ENCODE measurements at regions not wholly inside any gene's neighbourhood (a gene's known extent, or its start where the extent isn't known, plus 50 kb on each side); places are given as distances from the start of the nearest gene placed in this dataset.
"Not testable (repeated sequence)": the region's sequence is repeated elsewhere in the genome, so short reads cannot be mapped to it uniquely, and the experiment has no call there.

DNA sequence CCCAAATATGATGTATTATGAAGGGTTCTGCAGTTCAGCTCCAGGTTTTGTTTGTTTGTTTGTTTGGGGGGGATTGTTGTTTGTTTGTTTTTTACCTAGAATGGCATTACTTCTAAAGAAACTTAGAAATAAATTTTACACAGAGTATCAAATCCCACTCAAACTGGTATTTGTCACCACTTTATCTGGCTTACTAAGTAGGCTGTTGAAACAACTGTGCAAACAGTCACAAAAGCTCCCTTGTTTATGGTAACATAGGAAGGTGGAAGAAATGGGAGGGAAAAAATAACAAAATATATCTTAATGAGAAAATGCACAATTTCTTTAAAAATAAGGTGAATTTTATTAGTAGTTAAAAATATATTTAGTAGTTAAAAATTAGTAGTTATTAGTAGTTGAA is 108.3 kb upstream of the ANO5 start:
- Histone ChIP-seq H3K27ac (ENCODE audit: low read depth in 1 of 2, low read length in 1 of 2) (no peak overlapping the region), H3K9me3 (ENCODE audit: control insufficient read depth in 2 of 2, insufficient read depth in 1 of 2, low read length in 1 of 2) (no peaks in the 10 kb centered on the region), H3K4me1 (ENCODE audit: control insufficient read depth in 2 of 2, insufficient read depth in 2 of 2, low read length in 2 of 2) (no peaks in the 10 kb centered on the region), H3K36me3 (ENCODE audit: control insufficient read depth in 2 of 2, insufficient read depth in 2 of 2, low read length in 1 of 2) (no peaks in the 10 kb centered on the region), H3K4me3 (ENCODE audit: low read length in 2 of 2) (no peak overlapping the region), H3K27me3 (ENCODE audit: control insufficient read depth in 2 of 2, insufficient read depth in 1 of 2, low read length in 1 of 2) (no peaks in the 10 kb centered on the region)
- DNase-seq (ENCODE audit: low read depth in 6 of 9, low spot score in 9 of 9) = no peak

DNA sequence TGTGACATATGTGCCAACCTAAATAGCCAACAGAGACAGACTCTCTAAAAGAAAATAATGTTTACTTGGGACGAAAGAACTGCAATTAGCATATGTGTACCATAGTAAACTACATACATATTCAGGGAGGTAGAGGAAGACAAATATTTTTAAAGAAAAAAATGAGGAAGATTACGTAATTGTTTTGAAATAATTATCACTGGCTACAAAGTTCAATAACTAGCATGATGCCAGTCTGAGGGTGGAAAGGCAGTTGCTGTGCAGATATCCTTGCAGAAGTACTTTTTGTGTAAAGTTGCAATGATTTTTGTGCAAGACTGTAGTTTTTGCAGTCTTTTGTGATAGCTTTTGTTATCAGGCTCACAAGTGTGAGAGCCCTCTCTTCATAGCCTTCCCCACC is 103.3 kb upstream of the ANO5 start:
- Histone ChIP-seq H3K27ac (ENCODE audit: low read depth in 1 of 2, low read length in 1 of 2) (no peak overlapping the region), H3K27me3 (ENCODE audit: control insufficient read depth in 2 of 2, insufficient read depth in 1 of 2, low read length in 1 of 2) (no peaks in the 10 kb centered on the region), H3K36me3 (ENCODE audit: control insufficient read depth in 2 of 2, insufficient read depth in 2 of 2, low read length in 1 of 2) (no peaks in the 10 kb centered on the region), H3K9me3 (ENCODE audit: control insufficient read depth in 2 of 2, insufficient read depth in 1 of 2, low read length in 1 of 2) (no peaks in the 10 kb centered on the region), H3K4me3 (ENCODE audit: low read length in 2 of 2) (no peak overlapping the region), H3K4me1 (ENCODE audit: control insufficient read depth in 2 of 2, insufficient read depth in 2 of 2, low read length in 2 of 2) (no peaks in the 10 kb centered on the region)
- 89% methylated on average over 2 of the region's 2 CpGs for WGBS
- no peak for DNase-seq (ENCODE audit: low read depth in 6 of 9, low spot score in 9 of 9)

DNA sequence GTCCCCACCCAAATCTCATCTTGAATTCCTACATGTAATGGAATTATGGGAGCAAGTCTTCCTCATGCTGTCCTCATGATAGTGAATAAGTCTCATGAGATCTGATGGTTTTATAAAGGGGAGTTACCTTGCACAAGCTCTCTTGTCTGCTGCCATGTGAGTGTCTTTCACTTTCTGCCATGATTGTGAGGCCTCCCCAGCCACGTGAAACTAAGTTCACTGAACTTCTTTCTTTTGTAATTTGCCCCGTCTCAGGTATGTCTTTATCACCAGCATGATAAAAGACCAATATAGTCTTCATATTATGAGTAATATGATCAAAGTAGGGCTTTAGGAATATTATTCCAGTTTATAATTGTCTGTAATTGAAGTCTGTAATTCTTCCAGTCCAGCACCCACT is 86.3 kb upstream of the ANO5 start:
- Histone ChIP-seq H3K27me3 (ENCODE audit: control insufficient read depth in 2 of 2, insufficient read depth in 1 of 2, low read length in 1 of 2) (no peaks in the 10 kb centered on the region), H3K27ac (ENCODE audit: low read depth in 1 of 2, low read length in 1 of 2) (no peak overlapping the region), H3K9me3 (ENCODE audit: control insufficient read depth in 2 of 2, insufficient read depth in 1 of 2, low read length in 1 of 2) (no peaks in the 10 kb centered on the region), H3K36me3 (ENCODE audit: control insufficient read depth in 2 of 2, insufficient read depth in 2 of 2, low read length in 1 of 2) (no peaks in the 10 kb centered on the region), H3K4me1 (ENCODE audit: control insufficient read depth in 2 of 2, insufficient read depth in 2 of 2, low read length in 2 of 2) (no peaks in the 10 kb centered on the region), H3K4me3 (ENCODE audit: low read length in 2 of 2) (no peak overlapping the region)
- 70% methylated on average over 2 of the region's 2 CpGs for WGBS
- no peak for DNase-seq (ENCODE audit: low read depth in 6 of 9, low spot score in 9 of 9)

DNA sequence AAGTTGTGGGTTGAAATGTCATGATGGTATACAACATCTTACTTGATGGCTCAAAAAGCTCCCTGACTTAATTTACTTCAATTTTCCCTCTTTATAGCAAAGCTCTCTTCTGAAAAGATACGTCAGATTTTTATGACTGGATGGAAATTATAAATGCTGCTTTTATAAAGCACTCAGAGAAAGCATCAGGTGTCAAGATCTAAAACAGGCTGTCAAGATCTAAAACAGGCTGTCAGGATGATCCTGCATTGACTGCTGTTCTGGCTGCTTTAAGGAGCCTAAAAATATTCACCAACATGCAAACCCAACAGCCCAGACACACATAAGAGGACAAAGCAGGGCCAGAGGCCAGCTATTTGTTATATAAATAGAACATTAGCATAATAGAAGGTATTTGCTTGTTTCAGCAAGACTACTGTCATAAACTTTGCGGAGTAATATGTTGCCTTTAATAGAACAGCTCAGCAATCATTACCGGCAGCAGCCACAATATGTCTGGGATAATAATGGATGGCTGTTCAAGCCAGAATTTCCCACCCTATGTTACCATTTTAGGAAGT is 77.3 kb upstream of the ANO5 start:
- DNase-seq (ENCODE audit: low read depth in 6 of 9, low spot score in 9 of 9) = no peak
- H3K27me3 ChIP-seq (ENCODE audit: control insufficient read depth in 2 of 2, insufficient read depth in 1 of 2, low read length in 1 of 2) = no peaks in the 10 kb centered on the region
- H3K4me3 ChIP-seq (ENCODE audit: low read length in 2 of 2) = no peak overlapping the region
- H3K4me1 ChIP-seq (ENCODE audit: control insufficient read depth in 2 of 2, insufficient read depth in 2 of 2, low read length in 2 of 2) = no peaks in the 10 kb centered on the region
- WGBS = 89% methylated on average over 3 of the region's 3 CpGs
- no peaks in the 10 kb centered on the region for H3K9me3 ChIP-seq (ENCODE audit: control insufficient read depth in 2 of 2, insufficient read depth in 1 of 2, low read length in 1 of 2)
- H3K36me3 ChIP-seq (ENCODE audit: control insufficient read depth in 2 of 2, insufficient read depth in 2 of 2, low read length in 1 of 2) = no peaks in the 10 kb centered on the region
- H3K27ac ChIP-seq (ENCODE audit: low read depth in 1 of 2, low read length in 1 of 2) = no peak overlapping the region

DNA sequence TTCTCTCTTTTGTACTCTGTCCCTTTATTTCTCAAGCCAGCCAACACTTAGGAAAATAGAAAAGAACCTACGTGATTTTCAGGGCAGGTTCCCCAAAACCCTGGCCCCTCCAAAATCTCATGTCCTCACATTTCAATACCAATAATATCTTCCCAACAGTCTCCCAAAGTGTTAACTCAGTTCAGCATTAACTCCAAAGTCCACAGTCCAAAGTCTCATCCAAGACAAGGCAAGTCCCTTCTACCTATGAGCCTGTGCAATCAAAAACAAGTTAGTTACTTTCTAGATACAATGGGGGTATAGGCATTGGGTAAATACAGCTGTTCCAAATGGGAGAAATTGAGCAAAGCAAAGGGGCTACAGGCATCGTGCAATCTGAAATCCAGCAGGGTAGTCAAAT is 64.9 kb upstream of the ANO5 start:
- not testable (repeated sequence) for H3K36me3 ChIP-seq (ENCODE audit: control insufficient read depth in 2 of 2, insufficient read depth in 2 of 2, low read length in 1 of 2); H3K4me1 ChIP-seq (ENCODE audit: control insufficient read depth in 2 of 2, insufficient read depth in 2 of 2, low read length in 2 of 2); H3K27me3 ChIP-seq (ENCODE audit: control insufficient read depth in 2 of 2, insufficient read depth in 1 of 2, low read length in 1 of 2); H3K4me3 ChIP-seq (ENCODE audit: low read length in 2 of 2); DNase-seq (ENCODE audit: low read depth in 6 of 9, low spot score in 9 of 9); H3K27ac ChIP-seq (ENCODE audit: low read depth in 1 of 2, low read length in 1 of 2); H3K9me3 ChIP-seq (ENCODE audit: control insufficient read depth in 2 of 2, insufficient read depth in 1 of 2, low read length in 1 of 2)
- WGBS = 91% methylated on average over 2 of the region's 2 CpGs

DNA sequence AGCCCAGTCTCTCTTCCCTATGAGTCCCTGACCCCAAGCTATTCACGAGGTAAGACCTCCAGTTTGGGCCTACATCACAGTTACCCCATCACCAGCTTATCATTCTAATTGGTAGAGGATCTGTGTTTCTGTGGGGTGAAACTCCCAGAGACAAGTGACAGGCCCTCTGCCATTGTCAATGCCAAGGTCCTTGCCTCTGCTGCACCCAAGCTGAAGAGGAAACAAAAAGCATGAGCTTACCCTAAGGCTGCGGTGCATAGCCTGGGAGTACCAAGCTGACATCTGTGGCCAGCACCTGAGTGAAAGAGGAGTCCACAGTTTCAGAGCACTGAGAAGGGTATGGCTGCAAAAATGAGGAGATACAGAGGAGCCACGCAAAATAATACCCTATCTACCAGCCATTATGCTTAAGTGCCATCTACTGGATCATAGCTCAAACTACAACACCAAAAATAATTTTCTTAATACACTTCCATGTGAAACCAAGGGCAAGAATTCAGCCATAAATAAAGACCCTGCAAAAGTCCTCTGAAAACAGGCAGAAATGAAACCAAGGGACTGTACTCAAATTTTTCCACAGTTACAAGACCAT is 62.3 kb upstream of the ANO5 start:
- H3K4me1 ChIP-seq (ENCODE audit: control insufficient read depth in 2 of 2, insufficient read depth in 2 of 2, low read length in 2 of 2) = no peaks in the 10 kb centered on the region
- H3K36me3 ChIP-seq (ENCODE audit: control insufficient read depth in 2 of 2, insufficient read depth in 2 of 2, low read length in 1 of 2) = no peaks in the 10 kb centered on the region
- DNase-seq (ENCODE audit: low read depth in 6 of 9, low spot score in 9 of 9) = no peak
- no peaks in the 10 kb centered on the region for H3K27me3 ChIP-seq (ENCODE audit: control insufficient read depth in 2 of 2, insufficient read depth in 1 of 2, low read length in 1 of 2)
- peaks cover 0 to 6% of the 10 kb centered on the region in 2 donors for H3K9me3 ChIP-seq (ENCODE audit: control insufficient read depth in 2 of 2, insufficient read depth in 1 of 2, low read length in 1 of 2)
- WGBS = 56% methylated on average over 3 of the region's 3 CpGs
- H3K27ac ChIP-seq (ENCODE audit: low read depth in 1 of 2, low read length in 1 of 2) = no peak overlapping the region
- H3K4me3 ChIP-seq (ENCODE audit: low read length in 2 of 2) = no peak overlapping the region

DNA sequence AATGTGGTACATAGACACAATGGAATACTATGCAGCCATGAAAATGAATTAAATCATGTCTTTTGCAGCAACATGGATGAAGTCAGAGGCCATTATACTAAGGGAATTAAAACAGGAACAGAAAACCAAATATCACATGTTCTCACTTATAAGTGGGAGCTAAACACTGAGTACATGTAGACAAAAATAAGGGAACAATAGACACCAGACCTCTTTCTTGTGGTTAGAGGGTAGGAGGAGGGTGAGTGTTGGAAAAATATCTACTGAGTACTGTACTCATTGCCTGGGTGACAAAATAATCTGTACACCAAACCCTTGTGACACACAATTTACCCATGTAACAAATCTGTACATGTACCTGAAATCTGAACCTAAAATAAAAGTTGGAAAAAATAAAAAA is 59.1 kb upstream of the ANO5 start:
- H3K27ac ChIP-seq (ENCODE audit: low read depth in 1 of 2, low read length in 1 of 2) = no peak overlapping the region
- no peak overlapping the region for H3K4me3 ChIP-seq (ENCODE audit: low read length in 2 of 2)
- no peaks in the 10 kb centered on the region for H3K4me1 ChIP-seq (ENCODE audit: control insufficient read depth in 2 of 2, insufficient read depth in 2 of 2, low read length in 2 of 2)
- no peak for DNase-seq (ENCODE audit: low read depth in 6 of 9, low spot score in 9 of 9)
- H3K27me3 ChIP-seq (ENCODE audit: control insufficient read depth in 2 of 2, insufficient read depth in 1 of 2, low read length in 1 of 2) = no peaks in the 10 kb centered on the region
- no peaks in the 10 kb centered on the region for H3K9me3 ChIP-seq (ENCODE audit: control insufficient read depth in 2 of 2, insufficient read depth in 1 of 2, low read length in 1 of 2)
- no peaks in the 10 kb centered on the region for H3K36me3 ChIP-seq (ENCODE audit: control insufficient read depth in 2 of 2, insufficient read depth in 2 of 2, low read length in 1 of 2)

DNA sequence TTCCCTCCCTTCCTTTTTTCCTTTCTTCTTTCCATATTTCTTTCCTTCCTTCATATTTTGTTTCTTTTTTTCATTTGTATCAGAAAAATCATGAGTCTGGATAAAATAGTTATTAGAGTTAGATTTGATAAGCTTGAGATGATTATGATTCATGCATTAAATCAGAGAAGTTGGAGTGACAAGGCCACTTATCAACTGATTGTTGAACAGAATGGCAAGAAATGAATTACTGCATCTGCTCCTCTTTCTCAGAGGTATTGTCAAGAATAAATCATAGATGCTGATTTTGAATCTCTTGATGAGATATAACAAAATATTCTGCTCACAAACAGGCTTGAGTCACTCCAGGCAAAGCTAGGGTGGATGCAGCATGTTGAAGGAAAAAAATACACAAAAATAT is 54.6 kb upstream of the ANO5 start:
- no peak overlapping the region for H3K4me3 ChIP-seq (ENCODE audit: low read length in 2 of 2)
- H3K36me3 ChIP-seq (ENCODE audit: control insufficient read depth in 2 of 2, insufficient read depth in 2 of 2, low read length in 1 of 2) = no peaks in the 10 kb centered on the region
- no peaks in the 10 kb centered on the region for H3K4me1 ChIP-seq (ENCODE audit: control insufficient read depth in 2 of 2, insufficient read depth in 2 of 2, low read length in 2 of 2)
- H3K9me3 ChIP-seq (ENCODE audit: control insufficient read depth in 2 of 2, insufficient read depth in 1 of 2, low read length in 1 of 2) = no peaks in the 10 kb centered on the region
- no peak for DNase-seq (ENCODE audit: low read depth in 6 of 9, low spot score in 9 of 9)
- H3K27ac ChIP-seq (ENCODE audit: low read depth in 1 of 2, low read length in 1 of 2) = no peak overlapping the region
- no peaks in the 10 kb centered on the region for H3K27me3 ChIP-seq (ENCODE audit: control insufficient read depth in 2 of 2, insufficient read depth in 1 of 2, low read length in 1 of 2)
